ENCODE measurements at regions not wholly inside any gene's neighbourhood (a gene's known extent, or its start where the extent isn't known, plus 50 kb on each side); places are given as distances from the start of the nearest gene placed in this dataset.

DNA sequence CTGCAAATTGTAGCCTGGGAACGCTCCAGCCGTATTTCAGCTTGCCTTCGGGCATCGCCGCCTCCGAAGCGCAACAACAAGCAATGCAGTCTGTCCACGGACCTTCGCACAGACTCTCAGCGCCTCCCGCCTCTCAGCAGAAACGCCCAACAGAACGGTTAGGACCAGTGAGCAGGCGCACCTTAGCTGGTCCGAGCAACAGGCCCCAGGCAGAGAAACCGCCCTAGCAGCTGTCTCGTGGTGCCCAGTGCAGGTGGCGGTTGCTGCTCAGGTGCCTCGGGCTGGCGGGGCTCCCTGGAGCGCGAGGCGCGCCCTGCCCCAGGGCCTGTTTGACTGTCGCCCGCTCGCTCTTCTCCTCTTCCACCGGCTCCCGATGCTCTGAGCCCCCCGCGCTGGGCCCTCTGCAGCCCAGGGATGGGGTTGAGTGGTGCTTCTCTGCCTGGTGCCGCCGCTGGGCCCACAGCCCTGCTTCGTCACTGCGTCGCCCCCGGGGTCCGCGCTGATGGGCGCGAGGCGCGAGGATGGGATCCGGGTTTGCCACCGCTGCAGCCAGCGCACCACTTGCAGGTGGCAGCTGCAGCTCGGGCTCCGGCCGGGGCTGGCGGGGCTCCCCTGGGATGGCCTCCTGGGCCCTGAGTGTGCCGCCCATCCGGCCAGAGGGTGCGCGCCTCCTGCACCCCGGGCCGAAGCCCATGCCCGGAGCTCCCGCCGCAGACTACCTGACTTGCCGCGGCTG, 268.4 kb upstream of the FRG2C start:
- TF ChIP-seq, protein P1, sequence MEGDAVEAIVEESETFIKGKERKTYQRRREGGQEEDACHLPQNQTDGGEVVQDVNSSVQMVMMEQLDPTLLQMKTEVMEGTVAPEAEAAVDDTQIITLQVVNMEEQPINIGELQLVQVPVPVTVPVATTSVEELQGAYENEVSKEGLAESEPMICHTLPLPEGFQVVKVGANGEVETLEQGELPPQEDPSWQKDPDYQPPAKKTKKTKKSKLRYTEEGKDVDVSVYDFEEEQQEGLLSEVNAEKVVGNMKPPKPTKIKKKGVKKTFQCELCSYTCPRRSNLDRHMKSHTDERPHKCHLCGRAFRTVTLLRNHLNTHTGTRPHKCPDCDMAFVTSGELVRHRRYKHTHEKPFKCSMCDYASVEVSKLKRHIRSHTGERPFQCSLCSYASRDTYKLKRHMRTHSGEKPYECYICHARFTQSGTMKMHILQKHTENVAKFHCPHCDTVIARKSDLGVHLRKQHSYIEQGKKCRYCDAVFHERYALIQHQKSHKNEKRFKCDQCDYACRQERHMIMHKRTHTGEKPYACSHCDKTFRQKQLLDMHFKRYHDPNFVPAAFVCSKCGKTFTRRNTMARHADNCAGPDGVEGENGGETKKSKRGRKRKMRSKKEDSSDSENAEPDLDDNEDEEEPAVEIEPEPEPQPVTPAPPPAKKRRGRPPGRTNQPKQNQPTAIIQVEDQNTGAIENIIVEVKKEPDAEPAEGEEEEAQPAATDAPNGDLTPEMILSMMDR (IDR thresholded peaks at IDR 0.05), result no peak
- TF ChIP-seq POLR2A (IDR thresholded peaks at IDR 0.05), result no peak

Data from right lobe of liver (tissue), 4 donors.